Loucy (cell line): ENCODE measurements at regions not wholly inside any gene's neighbourhood (a gene's known extent, or its start where the extent isn't known, plus 50 kb on each side); places are given as distances from the start of the nearest gene placed in this dataset.

Experiments used
- H2AFZ ChIP-seq: fragments of 200-600 bp; sonication (generic); 2 replicates; pipeline ENCODE4 v1.6.0; 2016; ENCODE audit warnings: antibody characterized with exemption, mild to moderate bottlenecking, low read length, moderate library complexity
- H3F3A ChIP-seq: fragments of 200-600 bp; 2 replicates; pipeline ENCODE4 v1.6.0; 2016; ENCODE audit warnings: antibody characterized with exemption, low read depth, mild to moderate bottlenecking
- H3K27me3 ChIP-seq: fragments of 200-600 bp; sonication (generic); 2 replicates; pipeline ENCODE4 v1.6.1; 2014; ENCODE audit warnings: low read length, mild to moderate bottlenecking; ENCODE audit not compliant: insufficient read depth, poor library complexity, severe bottlenecking
- H3K36me3 ChIP-seq: fragments of 200-600 bp; sonication (generic); 2 replicates; pipeline ENCODE4 v1.6.1; 2016; ENCODE audit warnings: low read length; ENCODE audit not compliant: insufficient read depth
- H3K4me1 ChIP-seq: fragments of 200-600 bp; sonication (generic); 2 replicates; pipeline ENCODE4 v1.5.1; 2014; ENCODE audit warnings: low read length, mild to moderate bottlenecking; ENCODE audit not compliant: insufficient read depth, poor library complexity, severe bottlenecking
- H3K4me2 ChIP-seq: fragments of 200-600 bp; sonication (generic); 2 replicates; pipeline ENCODE4 v1.6.0; 2014; ENCODE audit warnings: antibody characterized with exemption, low read length, low read depth, mild to moderate bottlenecking; ENCODE audit not compliant: poor library complexity, severe bottlenecking
- H3K4me3 ChIP-seq: fragments of 200-600 bp; sonication (generic); 2 replicates; pipeline ENCODE4 v1.5.1; 2014; ENCODE audit warnings: low read length, mild to moderate bottlenecking, mixed read lengths; ENCODE audit not compliant: poor library complexity, severe bottlenecking
- H3K79me2 ChIP-seq: fragments of 200-600 bp; sonication (generic); 2 replicates; pipeline ENCODE4 v1.6.1; 2014; ENCODE audit warnings: low read length; ENCODE audit not compliant: insufficient read depth
- H3K9ac ChIP-seq: fragments of 200-600 bp; sonication (generic); 2 replicates; pipeline ENCODE4 v1.6.0; 2014; ENCODE audit warnings: mild to moderate bottlenecking, low read depth, low read length, moderate library complexity; ENCODE audit not compliant: poor library complexity, severe bottlenecking
- H3K9me2 ChIP-seq: fragments of 200-600 bp; sonication (generic); replicated peaks from 2 replicates; pipeline ENCODE4 v1.6.1; 2016; ENCODE audit warnings: low read depth, low read length, mixed read lengths
- H3K9me3 ChIP-seq: fragments of 200-600 bp; sonication (generic); 2 replicates; pipeline ENCODE4 v1.6.1; 2014; ENCODE audit warnings: mild to moderate bottlenecking, antibody characterized with exemption, low read length, low read depth; ENCODE audit not compliant: insufficient read depth
- H4K20me1 ChIP-seq: fragments of 200-600 bp; sonication (generic); 2 replicates; pipeline ENCODE4 v1.6.0; 2014; ENCODE audit warnings: antibody characterized with exemption, low read length, mild to moderate bottlenecking; ENCODE audit not compliant: insufficient read depth, poor library complexity, severe bottlenecking
- EZH2phosphoT487 ChIP-seq: fragments of 200-600 bp; IDR thresholded peaks from 2 replicates; pipeline ENCODE4 v1.6.1; 2018; ENCODE audit warnings: antibody characterized with exemption, mild to moderate bottlenecking, moderate library complexity, borderline replicate concordance
- TF ChIP-seq, protein P1 (sequence below): fragments of 200-600 bp; sonication (generic); conservative IDR thresholded peaks from 2 replicates; pipeline ENCODE4 v1.5.1; 2014; ENCODE audit warnings: mild to moderate bottlenecking, antibody characterized with exemption, low read length

- H3K4me3 ChIP-seq = no peak overlapping the region
- H3K36me3 ChIP-seq = no peaks in the 10 kb centered on the region
- peaks cover 2% of the 10 kb centered on the region for H4K20me1 ChIP-seq
- H2AFZ ChIP-seq = no peak overlapping the region
- TF ChIP-seq EZH2phosphoT487 = no peak
- TF ChIP-seq, protein P1, sequence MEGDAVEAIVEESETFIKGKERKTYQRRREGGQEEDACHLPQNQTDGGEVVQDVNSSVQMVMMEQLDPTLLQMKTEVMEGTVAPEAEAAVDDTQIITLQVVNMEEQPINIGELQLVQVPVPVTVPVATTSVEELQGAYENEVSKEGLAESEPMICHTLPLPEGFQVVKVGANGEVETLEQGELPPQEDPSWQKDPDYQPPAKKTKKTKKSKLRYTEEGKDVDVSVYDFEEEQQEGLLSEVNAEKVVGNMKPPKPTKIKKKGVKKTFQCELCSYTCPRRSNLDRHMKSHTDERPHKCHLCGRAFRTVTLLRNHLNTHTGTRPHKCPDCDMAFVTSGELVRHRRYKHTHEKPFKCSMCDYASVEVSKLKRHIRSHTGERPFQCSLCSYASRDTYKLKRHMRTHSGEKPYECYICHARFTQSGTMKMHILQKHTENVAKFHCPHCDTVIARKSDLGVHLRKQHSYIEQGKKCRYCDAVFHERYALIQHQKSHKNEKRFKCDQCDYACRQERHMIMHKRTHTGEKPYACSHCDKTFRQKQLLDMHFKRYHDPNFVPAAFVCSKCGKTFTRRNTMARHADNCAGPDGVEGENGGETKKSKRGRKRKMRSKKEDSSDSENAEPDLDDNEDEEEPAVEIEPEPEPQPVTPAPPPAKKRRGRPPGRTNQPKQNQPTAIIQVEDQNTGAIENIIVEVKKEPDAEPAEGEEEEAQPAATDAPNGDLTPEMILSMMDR = no peak
- no peaks in the 10 kb centered on the region for H3K4me1 ChIP-seq
- no peak overlapping the region for H3K9ac ChIP-seq
- H3K27me3 ChIP-seq = no peaks in the 10 kb centered on the region
- H3K9me2 ChIP-seq = no peaks in the 10 kb centered on the region
- H3K4me2 ChIP-seq = no peak overlapping the region
- no peaks in the 10 kb centered on the region for H3K79me2 ChIP-seq
- no peaks in the 10 kb centered on the region for H3F3A ChIP-seq
- no peaks in the 10 kb centered on the region for H3K9me3 ChIP-seq
Measured at GRCh38 chr15:53074221-53074620, 284.1 kb upstream of the ONECUT1 start.

DNA sequence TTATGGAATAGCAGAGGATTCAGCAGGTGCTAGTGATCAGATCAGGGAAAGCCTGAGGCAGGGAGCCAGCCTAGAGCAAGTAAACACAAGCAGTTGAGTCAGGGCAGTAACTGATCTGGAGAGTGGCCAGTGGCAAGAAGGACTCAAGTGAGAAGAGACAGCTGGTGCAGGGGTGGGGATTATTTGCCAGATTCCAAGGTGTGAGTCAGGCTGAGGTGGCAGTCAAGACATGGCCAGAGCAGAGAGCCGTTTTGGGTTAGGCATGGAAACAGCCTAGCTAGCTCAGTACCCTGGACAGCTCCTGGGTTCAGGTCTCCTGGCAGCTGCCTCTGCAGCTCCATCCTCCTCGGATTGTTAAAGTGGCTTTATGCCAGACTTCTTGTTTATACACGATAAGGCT lies 281.9 kb upstream of the ONECUT1 start:
- no peaks in the 10 kb centered on the region for H3K4me1 ChIP-seq
- no peak overlapping the region for H3K4me2 ChIP-seq
- H3K79me2 ChIP-seq = no peaks in the 10 kb centered on the region
- H4K20me1 ChIP-seq = peaks cover 2% of the 10 kb centered on the region
- H3K36me3 ChIP-seq = no peaks in the 10 kb centered on the region
- no peaks in the 10 kb centered on the region for H3K27me3 ChIP-seq
- H3K4me3 ChIP-seq = no peak overlapping the region
- no peaks in the 10 kb centered on the region for H3K9me3 ChIP-seq
- H3K9ac ChIP-seq = no peak overlapping the region
- H3K9me2 ChIP-seq = no peaks in the 10 kb centered on the region
- no peak for TF ChIP-seq EZH2phosphoT487
- TF ChIP-seq, protein P1 = no peak
- no peaks in the 10 kb centered on the region for H3F3A ChIP-seq
- no peak overlapping the region for H2AFZ ChIP-seq

DNA sequence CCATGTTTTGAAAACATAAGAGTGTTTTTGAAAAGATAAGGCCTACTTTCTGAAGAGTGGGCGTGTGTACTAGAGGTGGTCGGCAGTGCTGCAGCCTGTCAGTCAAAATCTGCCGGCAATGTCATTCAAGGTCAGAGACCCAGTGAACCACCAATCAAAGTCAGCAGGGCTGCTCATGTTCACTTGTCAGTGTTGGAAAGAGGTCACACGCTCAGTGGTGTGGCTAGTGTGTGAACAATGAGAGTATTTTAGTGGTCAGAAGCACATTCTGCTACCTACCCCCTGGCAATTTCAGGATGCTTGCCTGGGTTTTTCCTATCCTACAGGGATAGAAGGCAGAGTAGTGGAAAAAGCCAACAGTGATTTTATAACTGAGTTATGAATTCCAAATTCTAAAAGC lies 278.5 kb upstream of the ONECUT1 start:
- H3K4me2 ChIP-seq = no peak overlapping the region
- no peaks in the 10 kb centered on the region for H3K27me3 ChIP-seq
- H3K4me1 ChIP-seq = no peaks in the 10 kb centered on the region
- H3K9ac ChIP-seq = no peak overlapping the region
- peaks cover 2% of the 10 kb centered on the region for H4K20me1 ChIP-seq
- no peak overlapping the region for H3K4me3 ChIP-seq
- no peaks in the 10 kb centered on the region for H3K9me3 ChIP-seq
- no peak overlapping the region for H2AFZ ChIP-seq
- no peaks in the 10 kb centered on the region for H3F3A ChIP-seq
- no peaks in the 10 kb centered on the region for H3K9me2 ChIP-seq
- TF ChIP-seq EZH2phosphoT487 = no peak
- TF ChIP-seq, protein P1 = no peak
- no peaks in the 10 kb centered on the region for H3K79me2 ChIP-seq
- H3K36me3 ChIP-seq = no peaks in the 10 kb centered on the region
